ENCODE measurements at regions not wholly inside any gene's neighbourhood (a gene's known extent, or its start where the extent isn't known, plus 50 kb on each side); places are given as distances from the start of the nearest gene placed in this dataset.
A peak's percentile ranks its signal among the peaks of the same experiment; 100 is the strongest.

- TF ChIP-seq POLR2AphosphoS5 (IDR thresholded peaks at IDR 0.05) (no peak), EP300 (IDR thresholded peaks at IDR 0.05) (no peak)
- peak; percentile 65 to 81 for DNase-seq
- Histone ChIP-seq H3K27me3 (no peaks in the 10 kb centered on the region), H3K36me3 (no peaks in the 10 kb centered on the region), H3K9me3 (no peaks in the 10 kb centered on the region), H3K27ac (peak overlapping the region; percentile 68 to 85 (median 82)), H3K4me3 (no peak overlapping the region), H3K4me1 (peaks cover 44 to 65% (median 49%) of the 10 kb centered on the region in 4 donors)
- WGBS, 2 donors: 39 to 67% methylated on average over 2 to 18 of the region's 18 CpGs
- peak in 1 of 2 donors; percentile 50 for ATAC-seq (ENCODE audit: low FRiP score in 2 of 2)
These were observed 75.2 kb upstream of the CD93 start for GRCh38 chr20:23161244-23161891.

- DNase-seq (no peak), ATAC-seq (ENCODE audit: low FRiP score in 2 of 2) (no peak)
- H3K36me3 ChIP-seq: no peaks in the 10 kb centered on the region
- no peaks in the 10 kb centered on the region for H3K27me3 ChIP-seq
- TF ChIP-seq POLR2A (IDR thresholded peaks at IDR 0.05): no peak
- TF ChIP-seq CTCF (IDR thresholded peaks at IDR 0.05): no peak
- TF ChIP-seq EP300 (IDR thresholded peaks at IDR 0.05): no peak
- TF ChIP-seq POLR2AphosphoS5 (IDR thresholded peaks at IDR 0.05): no peak
- no peak overlapping the region for H3K4me3 ChIP-seq
- H3K9me3 ChIP-seq: no peaks in the 10 kb centered on the region
- H3K4me1 ChIP-seq: peaks cover 48 to 66% (median 52%) of the 10 kb centered on the region in 4 donors
- H3K27ac ChIP-seq: peak overlapping the region; percentile 68 to 85 (median 82)
- 42 to 60% methylated on average over 3 to 6 of the region's 6 CpGs for WGBS, 2 donors
These were observed 74.6 kb upstream of the CD93 start for GRCh38 chr20:23160536-23161243.

GRCh38 chr20:23159947-23160318 is 73.8 kb upstream of the CD93 start:
- Histone ChIP-seq H3K4me1 (peaks cover 47 to 69% (median 53%) of the 10 kb centered on the region in 4 donors), H3K36me3 (no peaks in the 10 kb centered on the region), H3K9me3 (no peaks in the 10 kb centered on the region), H3K4me3 (no peak overlapping the region), H3K27ac (peak overlapping the region; percentile 68 to 85 (median 82)), H3K27me3 (no peaks in the 10 kb centered on the region)
- WGBS, 2 donors: 46 to 66% methylated on average over 4 of the region's 4 CpGs
- TF ChIP-seq POLR2A (IDR thresholded peaks at IDR 0.05) (no peak), CTCF (IDR thresholded peaks at IDR 0.05) (no peak), POLR2AphosphoS5 (IDR thresholded peaks at IDR 0.05) (no peak), EP300 (IDR thresholded peaks at IDR 0.05) (no peak)
- ATAC-seq (ENCODE audit: low FRiP score in 2 of 2): no peak
- DNase-seq: no peak

- no peaks in the 10 kb centered on the region for H3K9me3 ChIP-seq
- TF ChIP-seq EP300 (IDR thresholded peaks at IDR 0.05) (peak in 2 of 4 donors; percentile 31 to 45), CTCF (IDR thresholded peaks at IDR 0.05) (no peak), POLR2AphosphoS5 (IDR thresholded peaks at IDR 0.05) (peak; percentile 12 to 63), POLR2A (IDR thresholded peaks at IDR 0.05) (peak in 1 of 4 donors; percentile 15)
- H3K4me3 ChIP-seq: no peak overlapping the region
- H3K4me1 ChIP-seq: peaks cover 46 to 70% (median 53%) of the 10 kb centered on the region in 4 donors
- 31 to 47% methylated on average over 3 of the region's 3 CpGs for WGBS, 2 donors
- H3K36me3 ChIP-seq: no peaks in the 10 kb centered on the region
- peak in 1 of 2 donors; percentile 75 for DNase-seq
- peak overlapping the region; percentile 68 to 85 (median 82) for H3K27ac ChIP-seq
- ATAC-seq (ENCODE audit: low FRiP score in 2 of 2): peak; percentile 21 to 48
- no peaks in the 10 kb centered on the region for H3K27me3 ChIP-seq
These were observed 73.3 kb upstream of the CD93 start for GRCh38 chr20:23159256-23159946.

- WGBS, 2 donors: 94 to 95% methylated on average over 13 to 15 of the region's 15 CpGs
These were observed 71.6 kb upstream of the CD93 start for GRCh38 chr20:23157734-23158133.

More at GRCh38 chr20:23157734-23158133, 71.6 kb upstream of the CD93 start:
- TF ChIP-seq CTCF (IDR thresholded peaks at IDR 0.05) (no peak), EP300 (IDR thresholded peaks at IDR 0.05) (no peak), POLR2A (IDR thresholded peaks at IDR 0.05) (no peak), POLR2AphosphoS5 (IDR thresholded peaks at IDR 0.05) (no peak)
- Histone ChIP-seq H3K27ac (peak overlapping the region in 3 of 4 donors; percentile 41 to 85 (median 58)), H3K4me1 (peaks cover 48 to 71% (median 61%) of the 10 kb centered on the region in 4 donors), H3K36me3 (no peaks in the 10 kb centered on the region), H3K4me3 (no peak overlapping the region), H3K27me3 (no peaks in the 10 kb centered on the region), H3K9me3 (no peaks in the 10 kb centered on the region)
- DNase-seq (peak in 1 of 2 donors; percentile 33), ATAC-seq (ENCODE audit: low FRiP score in 2 of 2) (no peak)
